ENCODE measurements at regions not wholly inside any gene's neighbourhood (a gene's known extent, or its start where the extent isn't known, plus 50 kb on each side); places are given as distances from the start of the nearest gene placed in this dataset.
"Not testable (repeated sequence)": the region's sequence is repeated elsewhere in the genome, so short reads cannot be mapped to it uniquely, and the experiment has no call there.

- DNase-seq (ENCODE audit: low spot score) = no peak
Observed at GRCh38 chr15:38814891-38815290, 250.3 kb upstream of the RASGRP1 start.

- DNase-seq (ENCODE audit: low spot score) = peak; percentile 56
Observed at GRCh38 chr15:38817427-38818156, 253.0 kb upstream of the RASGRP1 start.

- no peak for DNase-seq (ENCODE audit: low spot score)
Observed at GRCh38 chr15:38818157-38818790, 253.7 kb upstream of the RASGRP1 start.

GRCh38 chr15:38819387-38819950 lies 254.9 kb upstream of the RASGRP1 start:
- DNase-seq (ENCODE audit: low spot score) = no peak

DNA sequence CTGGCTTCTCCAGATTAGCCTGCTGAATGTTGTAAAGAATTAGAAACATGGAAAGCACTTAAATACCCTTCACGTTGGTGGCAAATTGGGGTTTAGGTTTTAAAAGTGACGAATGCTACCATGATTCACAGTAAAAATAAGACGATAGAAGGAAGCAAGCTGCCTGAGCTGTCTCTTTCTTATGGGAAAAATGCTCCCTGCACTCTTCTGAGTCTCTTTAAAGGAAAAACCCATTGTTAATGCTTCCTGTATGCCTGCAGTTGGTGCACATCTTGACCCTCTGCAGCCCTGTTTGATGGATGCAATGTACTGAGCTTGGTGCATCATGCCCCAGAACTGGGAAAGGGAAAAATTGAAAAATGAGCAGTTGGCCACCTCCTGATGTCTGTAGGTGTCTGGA lies 258.6 kb upstream of the RASGRP1 start:
- DNase-seq (ENCODE audit: low spot score) = peak; percentile 72

DNA sequence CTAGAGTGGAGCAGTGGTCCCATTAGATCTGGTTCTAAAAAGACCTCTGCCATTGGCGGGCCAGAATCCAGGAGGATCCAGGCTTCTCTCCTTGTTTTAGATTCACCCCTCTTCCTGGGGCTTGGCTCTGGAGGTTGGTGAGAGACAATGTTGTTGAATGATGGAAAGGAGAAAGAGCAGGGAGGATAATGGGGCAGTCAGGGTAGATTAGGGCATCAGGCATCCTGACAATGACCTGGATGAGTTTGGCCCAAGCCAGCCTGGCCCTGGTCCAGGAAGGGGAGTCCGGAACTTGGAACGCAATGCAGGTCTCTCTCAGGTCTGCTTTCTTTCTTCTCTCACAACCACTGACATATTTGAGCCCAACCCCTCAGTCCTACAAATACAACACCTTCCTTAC lies 260.1 kb upstream of the RASGRP1 start:
- no peak for DNase-seq (ENCODE audit: low spot score)

- no peak for DNase-seq (ENCODE audit: low spot score)
Observed at GRCh38 chr15:38826880-38827279, 262.3 kb upstream of the RASGRP1 start.

DNA sequence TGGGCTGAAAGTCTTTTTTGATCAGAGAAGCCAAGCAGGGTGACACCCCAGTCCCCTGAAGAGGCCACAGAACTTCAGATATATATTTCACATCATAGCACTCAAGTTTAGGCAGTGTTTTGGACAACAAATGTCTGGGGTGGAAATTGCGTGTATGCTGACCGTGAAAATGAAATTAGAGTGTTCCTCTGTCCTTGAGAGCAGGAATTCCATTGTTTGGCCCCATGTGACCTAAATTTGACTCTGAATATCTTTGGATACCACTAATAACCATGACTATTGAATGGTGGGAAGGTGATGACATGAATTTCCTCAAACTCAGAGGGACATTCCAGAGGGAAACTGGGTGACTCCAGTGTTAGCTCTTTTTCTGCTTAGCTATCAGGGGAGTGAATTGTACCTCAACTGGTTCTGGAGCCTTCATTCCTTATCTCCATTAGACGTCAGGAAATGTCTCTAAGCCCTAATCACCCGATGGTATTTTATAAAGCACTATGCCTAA lies 263.5 kb upstream of the RASGRP1 start:
- peak; percentile 97 for DNase-seq (ENCODE audit: low spot score)

DNA sequence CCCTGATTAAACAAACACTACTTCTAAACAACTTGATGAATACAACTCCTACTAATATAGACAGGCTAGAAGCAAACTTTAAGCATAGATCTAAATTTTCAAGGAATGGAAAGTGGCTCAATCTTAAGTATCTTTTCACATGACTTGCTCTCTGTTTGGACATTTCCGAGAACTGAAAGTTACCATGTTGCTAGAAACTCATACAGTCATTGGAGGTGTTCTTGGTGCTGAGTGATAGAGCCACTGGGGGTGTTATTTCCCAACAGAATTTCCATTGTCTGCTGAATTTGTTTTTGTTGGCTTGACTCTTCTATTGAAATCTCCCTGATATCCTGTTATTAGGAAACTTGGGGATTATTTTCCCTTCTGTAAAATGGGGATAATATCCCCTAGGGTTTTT lies 264.5 kb upstream of the RASGRP1 start:
- no peak for DNase-seq (ENCODE audit: low spot score)

DNA sequence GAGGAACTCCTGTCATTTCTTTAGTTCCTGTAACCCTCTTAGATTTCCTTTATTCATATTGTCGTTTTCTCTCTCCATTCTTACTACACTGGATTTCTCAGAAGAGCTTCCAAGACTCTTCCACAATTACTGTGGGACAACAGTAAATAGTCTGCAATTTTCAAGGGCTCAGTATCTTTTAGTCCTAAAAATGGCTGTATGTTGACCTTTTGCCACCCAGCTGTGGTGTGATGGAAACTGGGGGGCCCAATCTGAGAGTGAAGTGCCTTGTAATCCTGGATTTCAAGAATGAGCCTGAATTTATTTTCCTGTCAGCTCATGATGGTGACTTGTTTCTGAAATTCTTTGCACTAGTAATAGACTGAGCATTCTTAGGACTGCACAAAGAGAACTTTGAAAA lies 277.6 kb upstream of the RASGRP1 start:
- no peak for DNase-seq (ENCODE audit: low spot score)

- no peak for DNase-seq (ENCODE audit: low spot score)
Observed at GRCh38 chr15:38843051-38843501, 278.5 kb upstream of the RASGRP1 start.

GRCh38 chr15:38843736-38844590 lies 279.3 kb upstream of the RASGRP1 start:
- peak; percentile 92 for DNase-seq (ENCODE audit: low spot score)

DNA sequence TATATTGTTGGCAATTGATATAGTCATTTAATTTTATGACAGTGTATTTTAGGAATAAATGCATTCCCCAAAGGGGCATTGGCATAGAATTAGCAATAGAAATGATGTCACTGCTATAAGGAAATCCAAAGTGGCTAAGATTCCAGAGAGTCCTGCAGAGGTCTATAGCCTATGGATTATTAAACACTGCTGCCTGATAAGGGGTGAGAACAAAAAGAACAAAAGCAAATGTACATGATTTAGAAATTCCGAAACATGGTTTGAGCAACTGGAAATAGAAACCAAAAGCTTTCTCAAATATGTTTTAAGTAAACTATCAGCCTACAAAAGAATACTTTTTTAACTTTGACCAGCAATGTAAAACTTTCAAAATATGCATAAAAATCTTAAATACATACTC lies 280.1 kb upstream of the RASGRP1 start:
- peak; percentile 45 for DNase-seq (ENCODE audit: low spot score)

- no peak for DNase-seq (ENCODE audit: low spot score)
Observed at GRCh38 chr15:38846346-38846745, 281.7 kb upstream of the RASGRP1 start.

- no peak for DNase-seq (ENCODE audit: low spot score)
Observed at GRCh38 chr15:38847666-38848065, 283.1 kb upstream of the RASGRP1 start.

GRCh38 chr15:38849046-38849445 lies 284.4 kb upstream of the RASGRP1 start:
- DNase-seq (ENCODE audit: low spot score) = no peak

GRCh38 chr15:38852188-38852587 lies 287.6 kb upstream of the RASGRP1 start:
- DNase-seq (ENCODE audit: low spot score) = not testable (repeated sequence)

DNA sequence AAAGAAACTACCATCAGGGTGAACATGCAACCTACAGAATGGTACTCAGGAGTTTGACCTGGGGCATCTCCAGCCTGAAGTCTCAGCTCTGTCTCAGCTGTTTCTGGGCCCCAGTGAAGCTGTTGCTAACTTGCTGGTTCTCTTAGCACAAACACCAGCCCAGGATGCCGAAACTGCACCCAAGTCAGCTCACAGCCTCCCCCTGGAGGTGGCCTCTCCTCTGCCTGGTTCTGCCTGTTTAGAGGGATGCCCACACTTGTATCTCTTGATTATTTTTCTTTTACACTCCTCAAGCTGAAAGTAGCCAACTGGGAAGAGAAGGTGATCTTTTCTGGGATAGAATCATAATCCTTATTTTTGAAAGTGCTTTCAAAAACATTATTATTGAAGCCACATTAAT lies 289.0 kb upstream of the RASGRP1 start:
- no peak for DNase-seq (ENCODE audit: low spot score)

DNA sequence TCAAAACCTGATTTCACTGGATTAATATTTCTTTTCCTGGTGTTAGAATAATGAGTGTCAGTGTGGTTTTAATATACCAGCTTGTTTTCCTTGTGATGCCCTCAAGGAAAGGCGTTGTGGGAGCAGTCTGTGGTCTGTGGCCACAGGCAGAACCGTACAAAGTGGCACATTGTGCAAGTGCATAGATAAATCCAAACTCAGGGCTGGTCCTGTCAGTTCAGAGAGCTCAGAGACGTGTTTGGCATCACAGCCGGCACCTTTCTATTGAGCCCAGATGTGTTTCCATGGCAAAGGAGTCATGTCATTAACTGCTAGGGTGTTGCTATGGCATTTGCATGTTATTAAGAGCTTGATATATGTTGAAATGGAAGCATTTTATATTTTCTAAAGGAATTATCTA lies 289.9 kb upstream of the RASGRP1 start:
- DNase-seq (ENCODE audit: low spot score) = no peak

- no peak for DNase-seq (ENCODE audit: low spot score)
Observed at GRCh38 chr15:38857814-38858213, 293.2 kb upstream of the RASGRP1 start.

- DNase-seq (ENCODE audit: low spot score) = no peak
Observed at GRCh38 chr15:38859574-38859973, 295.0 kb upstream of the RASGRP1 start.

GRCh38 chr15:38860253-38860652 lies 295.6 kb upstream of the RASGRP1 start:
- no peak for DNase-seq (ENCODE audit: low spot score)
